Osteoblast (primary cell): ENCODE measurements at regions not wholly inside any gene's neighbourhood (a gene's known extent, or its start where the extent isn't known, plus 50 kb on each side); places are given as distances from the start of the nearest gene placed in this dataset.
"Not testable (repeated sequence)": the region's sequence is repeated elsewhere in the genome, so short reads cannot be mapped to it uniquely, and the experiment has no call there.

ENCODE experiments used
- DNase-seq: peaks from one replicate; pipeline ENCODE4 v3.0.0; 2011; ENCODE audit warnings: low spot score, mixed read lengths; ENCODE audit not compliant: insufficient read length; ENCODE audit errors: missing footprints
- H2AFZ ChIP-seq: 2 replicates; pipeline ENCODE4 v1.6.0; 2011; ENCODE audit warnings: mild to moderate bottlenecking, low read length
- H3K27ac ChIP-seq: 2 replicates; pipeline ENCODE4 v1.5.1; 2011; ENCODE audit warnings: mild to moderate bottlenecking, low read depth, low read length, moderate library complexity
- H3K27me3 ChIP-seq: 2 replicates; pipeline ENCODE4 v1.6.0; 2012; ENCODE audit warnings: mild to moderate bottlenecking, control low read depth, inconsistent platforms, low read length, moderate library complexity; ENCODE audit not compliant: insufficient read depth
- H3K36me3 ChIP-seq: 2 replicates; pipeline ENCODE4 v1.5.1; 2011; ENCODE audit warnings: mild to moderate bottlenecking, low read length, control low read depth, moderate library complexity; ENCODE audit not compliant: insufficient read depth
- H3K4me1 ChIP-seq: 2 replicates; pipeline ENCODE4 v1.5.1; 2011; ENCODE audit warnings: mild to moderate bottlenecking, low read length, control low read depth, moderate library complexity; ENCODE audit not compliant: insufficient read depth
- H3K4me2 ChIP-seq: 2 replicates; pipeline ENCODE4 v1.6.0; 2011; ENCODE audit warnings: mild to moderate bottlenecking, low read length; ENCODE audit not compliant: insufficient read depth
- H3K4me3 ChIP-seq: fragments of 200-600 bp; sonication (generic); 3 replicates; pipeline ENCODE4 v1.5.1; 2012; ENCODE audit warnings: mild to moderate bottlenecking, low read length, inconsistent platforms; ENCODE audit not compliant: insufficient read depth
- H3K79me2 ChIP-seq: 2 replicates; pipeline ENCODE4 v1.6.0; 2012; ENCODE audit warnings: mild to moderate bottlenecking, low read length, control low read depth, inconsistent platforms; ENCODE audit not compliant: insufficient read depth
- H3K9me3 ChIP-seq: 2 replicates; pipeline ENCODE4 v1.5.1; 2011; ENCODE audit warnings: low read depth, low read length, control low read depth
- H4K20me1 ChIP-seq: 2 replicates; pipeline ENCODE4 v1.6.0; 2012; ENCODE audit warnings: mild to moderate bottlenecking, low read length, control low read depth; ENCODE audit not compliant: insufficient read depth
- TF ChIP-seq, protein P1 (sequence below): IDR thresholded peaks from 2 replicates; pipeline ENCODE4 v1.5.1; 2011; ENCODE audit warnings: mild to moderate bottlenecking, low read depth, low read length, moderate library complexity; ENCODE audit errors: extremely low read depth

DNA sequence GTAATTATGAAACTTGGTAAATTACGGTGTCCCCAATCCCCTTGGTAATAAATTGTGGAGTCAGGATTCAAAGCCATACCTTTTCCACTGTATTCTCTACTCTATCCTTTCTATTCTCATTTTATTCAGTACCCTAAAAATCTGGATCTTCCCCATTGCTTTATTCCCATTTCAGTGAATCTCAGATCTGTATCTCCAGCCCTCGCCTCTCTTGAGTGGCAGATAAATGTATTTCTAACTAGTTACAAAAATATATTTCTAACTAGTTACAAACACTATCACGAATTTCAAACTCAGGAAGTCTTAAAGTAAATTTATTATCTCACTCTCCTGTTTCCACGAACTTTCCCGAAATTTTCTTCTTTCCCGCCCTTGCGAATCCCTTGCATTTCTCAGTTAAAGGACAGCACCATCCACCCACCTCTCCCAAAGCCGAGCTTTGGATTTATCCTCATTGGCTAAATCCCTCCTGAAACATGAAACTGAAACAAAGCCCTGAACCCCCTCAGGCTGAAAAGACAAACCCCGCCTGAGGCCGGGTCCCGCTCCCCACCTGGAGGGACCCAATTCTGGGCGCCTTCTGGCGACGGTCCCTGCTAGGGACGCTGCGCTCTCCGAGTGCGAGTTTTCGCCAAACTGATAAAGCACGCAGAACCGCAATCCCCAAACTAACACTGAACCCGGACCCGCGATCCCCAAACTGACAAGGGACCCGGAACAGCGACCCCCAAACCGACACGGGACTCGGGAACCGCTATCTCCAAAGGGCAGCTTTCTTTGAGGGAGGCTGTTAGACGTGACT lies 164.3 kb upstream of the PABPC3 start:
- no peaks in the 10 kb centered on the region for H3K36me3 ChIP-seq
- H3K79me2 ChIP-seq, result no peaks in the 10 kb centered on the region
- no peak overlapping the region for H3K27ac ChIP-seq
- H3K4me1 ChIP-seq, result no peaks in the 10 kb centered on the region
- DNase-seq, result no peak
- H3K27me3 ChIP-seq, result peaks cover 36% of the 10 kb centered on the region
- H4K20me1 ChIP-seq, result no peaks in the 10 kb centered on the region
- no peaks in the 10 kb centered on the region for H3K9me3 ChIP-seq
- H3K4me3 ChIP-seq, result peak overlapping the region; percentile 4
- no peak overlapping the region for H2AFZ ChIP-seq
- H3K4me2 ChIP-seq, result peak overlapping the region; percentile 38
- TF ChIP-seq, protein P1, sequence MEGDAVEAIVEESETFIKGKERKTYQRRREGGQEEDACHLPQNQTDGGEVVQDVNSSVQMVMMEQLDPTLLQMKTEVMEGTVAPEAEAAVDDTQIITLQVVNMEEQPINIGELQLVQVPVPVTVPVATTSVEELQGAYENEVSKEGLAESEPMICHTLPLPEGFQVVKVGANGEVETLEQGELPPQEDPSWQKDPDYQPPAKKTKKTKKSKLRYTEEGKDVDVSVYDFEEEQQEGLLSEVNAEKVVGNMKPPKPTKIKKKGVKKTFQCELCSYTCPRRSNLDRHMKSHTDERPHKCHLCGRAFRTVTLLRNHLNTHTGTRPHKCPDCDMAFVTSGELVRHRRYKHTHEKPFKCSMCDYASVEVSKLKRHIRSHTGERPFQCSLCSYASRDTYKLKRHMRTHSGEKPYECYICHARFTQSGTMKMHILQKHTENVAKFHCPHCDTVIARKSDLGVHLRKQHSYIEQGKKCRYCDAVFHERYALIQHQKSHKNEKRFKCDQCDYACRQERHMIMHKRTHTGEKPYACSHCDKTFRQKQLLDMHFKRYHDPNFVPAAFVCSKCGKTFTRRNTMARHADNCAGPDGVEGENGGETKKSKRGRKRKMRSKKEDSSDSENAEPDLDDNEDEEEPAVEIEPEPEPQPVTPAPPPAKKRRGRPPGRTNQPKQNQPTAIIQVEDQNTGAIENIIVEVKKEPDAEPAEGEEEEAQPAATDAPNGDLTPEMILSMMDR, result no peak

DNA sequence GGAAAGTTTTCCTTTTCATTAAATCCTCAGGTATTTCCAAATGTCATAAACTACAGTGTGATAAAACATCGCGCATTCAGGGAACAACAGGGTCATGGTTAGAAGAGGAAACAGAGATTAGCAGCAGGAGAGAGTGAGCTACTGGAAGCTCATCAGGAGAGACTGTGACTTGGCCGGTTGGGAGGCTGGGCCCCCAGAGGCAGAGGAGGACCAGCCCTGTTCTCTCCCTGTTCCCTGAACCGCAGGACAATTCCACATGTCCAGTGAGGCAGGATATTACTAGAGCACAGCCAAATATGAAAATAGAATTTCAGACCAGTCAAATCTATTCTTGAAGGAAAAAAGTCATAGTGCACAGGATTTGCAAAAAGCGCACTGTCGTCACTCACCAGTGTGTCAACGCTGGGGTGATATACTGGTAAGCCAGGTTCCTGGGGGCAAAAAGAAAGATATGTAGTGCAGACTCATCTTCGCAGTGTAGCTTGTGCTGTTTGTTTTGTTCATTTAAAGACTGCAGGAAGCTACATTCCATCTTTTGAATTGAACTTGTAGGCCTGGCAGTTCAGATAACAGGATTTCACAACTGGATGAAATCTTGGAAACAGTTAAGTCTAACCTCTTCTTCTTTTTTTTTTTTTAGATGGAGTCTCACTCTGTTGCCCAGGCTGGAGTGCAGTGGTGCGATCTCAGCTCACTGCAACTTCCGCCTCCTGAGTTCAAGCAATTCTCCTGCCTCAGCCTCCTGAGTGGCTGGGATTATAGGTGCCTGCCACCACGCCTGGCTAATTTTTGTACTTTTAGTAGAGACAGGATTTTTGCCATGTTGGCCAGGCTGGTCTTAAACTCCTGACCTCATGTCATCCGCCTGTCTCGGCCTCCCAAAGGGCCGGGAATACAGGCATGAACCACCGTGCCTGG lies 162.6 kb upstream of the PABPC3 start:
- H3K36me3 ChIP-seq, H3K27ac ChIP-seq, H3K4me2 ChIP-seq, DNase-seq, H3K79me2 ChIP-seq, H2AFZ ChIP-seq, H3K4me3 ChIP-seq, H4K20me1 ChIP-seq, H3K9me3 ChIP-seq, H3K4me1 ChIP-seq: not testable (repeated sequence)
- H3K27me3 ChIP-seq, result peaks cover 36% of the 10 kb centered on the region

DNA sequence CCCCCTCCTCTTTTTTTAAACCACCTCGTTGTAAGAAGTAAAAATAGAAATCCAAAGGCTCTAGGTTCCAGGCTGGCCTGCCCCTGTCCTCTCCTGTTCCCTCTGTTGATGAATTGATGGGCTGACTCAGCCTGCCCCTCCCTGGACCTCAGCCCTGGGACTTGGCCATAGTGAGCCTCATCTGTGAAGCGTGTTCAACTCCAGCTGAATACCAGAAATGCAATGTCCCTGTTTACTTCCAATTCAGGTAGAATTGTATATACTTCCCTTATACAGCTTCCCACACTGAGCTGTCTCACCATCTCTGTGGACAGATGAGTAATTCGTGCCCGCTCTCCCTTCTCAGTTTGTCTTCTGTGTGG lies 161.9 kb upstream of the PABPC3 start:
- H3K9me3 ChIP-seq, H4K20me1 ChIP-seq, H3K4me3 ChIP-seq, H3K79me2 ChIP-seq, H3K27ac ChIP-seq, H3K36me3 ChIP-seq, DNase-seq, H3K4me2 ChIP-seq, H3K4me1 ChIP-seq, H2AFZ ChIP-seq: not testable (repeated sequence)
- peaks cover 32% of the 10 kb centered on the region for H3K27me3 ChIP-seq

DNA sequence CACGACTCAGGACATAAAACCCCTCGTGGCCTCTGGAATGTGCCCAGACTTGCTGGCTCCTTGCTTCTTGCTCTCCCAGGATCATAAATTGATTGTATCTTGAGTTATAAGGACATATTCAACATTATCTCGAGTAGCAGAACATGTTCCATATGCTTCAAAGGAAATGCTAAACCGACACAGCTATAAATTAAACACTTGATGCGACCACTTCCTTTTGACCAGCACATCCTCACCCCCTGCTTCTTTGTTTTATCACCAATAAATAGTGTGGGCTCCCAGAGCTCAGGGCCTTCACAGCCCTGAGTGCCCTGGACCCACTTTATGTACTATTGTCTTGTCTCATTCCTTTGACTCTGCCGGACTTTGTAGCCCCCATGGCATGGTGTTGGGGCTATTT lies 157.0 kb upstream of the PABPC3 start:
- Histone ChIP-seq H2AFZ (no peak overlapping the region), H3K27ac (no peak overlapping the region), H3K4me1 (no peaks in the 10 kb centered on the region), H3K27me3 (no peaks in the 10 kb centered on the region), H4K20me1 (no peaks in the 10 kb centered on the region), H3K36me3 (no peaks in the 10 kb centered on the region), H3K4me2 (no peak overlapping the region), H3K4me3 (no peak overlapping the region), H3K79me2 (no peaks in the 10 kb centered on the region), H3K9me3 (no peaks in the 10 kb centered on the region)
- TF ChIP-seq, protein P1, result no peak
- DNase-seq, result no peak

DNA sequence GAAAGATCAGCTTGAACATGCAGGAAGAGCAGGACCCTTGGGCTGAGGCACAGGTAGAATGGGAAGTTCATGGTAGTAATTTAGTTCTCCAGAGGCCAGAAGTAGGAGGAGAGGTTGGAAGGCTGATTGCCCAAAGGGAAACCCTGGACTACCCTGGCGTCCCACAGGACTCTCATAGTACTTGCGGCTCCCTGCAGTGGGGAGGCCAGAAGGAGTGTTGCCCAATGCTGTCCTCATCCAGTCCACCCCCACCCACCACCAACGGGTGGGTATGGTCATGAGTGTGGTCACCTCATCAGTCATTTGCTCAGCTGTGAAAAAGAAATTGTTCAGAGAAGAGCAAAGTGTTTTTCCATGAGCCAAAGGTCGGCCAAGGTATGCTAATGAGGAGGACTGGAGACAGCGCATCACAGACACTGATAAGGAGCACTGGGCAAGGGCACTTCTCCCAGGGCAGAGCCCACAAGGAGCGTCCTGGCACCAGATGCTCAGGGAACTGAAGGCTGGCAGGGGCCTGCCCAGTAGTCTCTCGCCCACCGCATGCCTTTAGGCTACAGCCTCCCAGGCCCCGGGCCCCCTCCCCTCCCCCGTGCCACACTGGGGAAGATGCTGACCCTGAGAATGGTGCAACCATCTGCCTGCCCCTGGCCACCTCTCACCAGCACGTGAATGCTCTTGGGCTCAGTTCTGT lies 154.8 kb upstream of the PABPC3 start:
- not testable (repeated sequence) for H3K27ac ChIP-seq, H3K9me3 ChIP-seq, H4K20me1 ChIP-seq, H3K4me2 ChIP-seq, H2AFZ ChIP-seq, H3K27me3 ChIP-seq, H3K79me2 ChIP-seq, H3K4me1 ChIP-seq, DNase-seq, H3K4me3 ChIP-seq, H3K36me3 ChIP-seq
